ENCODE measurements at regions not wholly inside any gene's neighbourhood (a gene's known extent, or its start where the extent isn't known, plus 50 kb on each side); places are given as distances from the start of the nearest gene placed in this dataset.

DNA sequence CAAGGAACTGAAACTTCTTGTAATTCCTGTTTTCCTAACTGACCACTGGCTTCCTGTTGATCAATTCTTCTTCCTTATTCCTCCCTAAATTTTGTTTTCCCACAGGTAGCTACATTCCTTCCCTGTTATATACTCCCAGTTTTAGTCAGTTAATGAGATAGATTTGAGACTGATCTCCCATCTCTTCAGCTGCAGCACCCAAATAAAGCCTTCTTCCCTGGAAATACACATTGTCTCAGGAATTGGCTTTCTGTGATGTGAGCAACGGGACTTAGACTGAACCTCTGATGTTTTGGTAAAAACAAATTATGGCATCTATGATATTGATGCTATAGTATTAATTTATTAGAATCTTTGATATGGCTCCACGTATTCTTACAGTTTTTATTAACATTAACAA lies 617.3 kb upstream of the ST8SIA4 start:
- Histone ChIP-seq H3K27me3 (replicated peaks) (no peaks in the 10 kb centered on the region), H3K27ac (no peak overlapping the region), H3K4me3 (ENCODE audit: low read depth, low read length) (no peak overlapping the region), H3K36me3 (replicated peaks) (no peaks in the 10 kb centered on the region)
- in situ Hi-C loops (cut with HindIII; ENCODE audit: low pct_ligation_motif_present, low sequenced_read_pairs): no loop called here
- no peak for DNase-seq
- TF ChIP-seq, protein P1, sequence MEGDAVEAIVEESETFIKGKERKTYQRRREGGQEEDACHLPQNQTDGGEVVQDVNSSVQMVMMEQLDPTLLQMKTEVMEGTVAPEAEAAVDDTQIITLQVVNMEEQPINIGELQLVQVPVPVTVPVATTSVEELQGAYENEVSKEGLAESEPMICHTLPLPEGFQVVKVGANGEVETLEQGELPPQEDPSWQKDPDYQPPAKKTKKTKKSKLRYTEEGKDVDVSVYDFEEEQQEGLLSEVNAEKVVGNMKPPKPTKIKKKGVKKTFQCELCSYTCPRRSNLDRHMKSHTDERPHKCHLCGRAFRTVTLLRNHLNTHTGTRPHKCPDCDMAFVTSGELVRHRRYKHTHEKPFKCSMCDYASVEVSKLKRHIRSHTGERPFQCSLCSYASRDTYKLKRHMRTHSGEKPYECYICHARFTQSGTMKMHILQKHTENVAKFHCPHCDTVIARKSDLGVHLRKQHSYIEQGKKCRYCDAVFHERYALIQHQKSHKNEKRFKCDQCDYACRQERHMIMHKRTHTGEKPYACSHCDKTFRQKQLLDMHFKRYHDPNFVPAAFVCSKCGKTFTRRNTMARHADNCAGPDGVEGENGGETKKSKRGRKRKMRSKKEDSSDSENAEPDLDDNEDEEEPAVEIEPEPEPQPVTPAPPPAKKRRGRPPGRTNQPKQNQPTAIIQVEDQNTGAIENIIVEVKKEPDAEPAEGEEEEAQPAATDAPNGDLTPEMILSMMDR (IDR thresholded peaks at IDR 0.05; ENCODE audit: low read depth, low read length, missing control alignments): no peak

DNA sequence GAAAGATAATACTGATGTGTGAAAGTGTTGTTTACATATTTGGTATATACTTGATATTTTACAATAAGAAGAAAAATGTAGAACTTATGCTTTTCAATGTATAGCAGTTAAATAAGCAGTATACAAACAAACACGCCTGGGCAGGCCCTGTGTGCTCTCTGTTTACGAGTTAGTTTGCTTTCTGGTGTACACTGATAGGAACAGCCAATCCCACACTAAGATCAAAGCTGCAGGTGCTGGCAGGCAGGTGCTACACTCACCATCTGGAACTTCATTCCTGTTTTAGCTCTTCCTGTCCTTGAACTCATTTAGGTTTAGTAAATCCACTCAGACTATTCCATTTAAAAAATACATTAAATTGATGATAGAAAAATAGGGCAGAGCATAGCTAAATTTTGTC lies 614.7 kb upstream of the ST8SIA4 start:
- no peak overlapping the region for H3K4me3 ChIP-seq (ENCODE audit: low read depth, low read length)
- in situ Hi-C loops (cut with HindIII; ENCODE audit: low pct_ligation_motif_present, low sequenced_read_pairs): no loop called here
- TF ChIP-seq, protein P1 (IDR thresholded peaks at IDR 0.05; ENCODE audit: low read depth, low read length, missing control alignments): no peak

DNA sequence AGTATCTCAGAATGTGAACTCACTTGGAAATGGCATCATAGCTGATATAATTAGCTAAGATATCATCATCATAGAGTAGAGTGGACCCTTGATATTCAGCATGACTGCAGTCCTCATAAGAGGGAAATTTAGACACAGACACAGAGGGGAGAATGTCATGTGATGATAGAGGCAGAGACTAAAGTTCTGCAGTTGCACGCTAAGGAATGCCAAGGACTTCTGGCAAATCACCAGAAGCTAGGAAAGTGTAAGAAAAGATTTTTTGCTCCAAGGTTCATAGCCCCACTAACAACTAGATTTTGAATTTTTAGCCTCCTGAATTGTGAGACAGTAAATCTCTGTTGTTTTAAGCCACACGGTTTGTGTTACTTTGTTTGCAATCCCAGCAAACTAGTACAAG lies 612.6 kb upstream of the ST8SIA4 start:
- H3K27ac ChIP-seq: no peak overlapping the region
- no peaks in the 10 kb centered on the region for H3K27me3 ChIP-seq (replicated peaks)
- TF ChIP-seq, protein P1 (IDR thresholded peaks at IDR 0.05; ENCODE audit: low read depth, low read length, missing control alignments): no peak
- in situ Hi-C loops (cut with HindIII; ENCODE audit: low pct_ligation_motif_present, low sequenced_read_pairs): no loop called here
- no peaks in the 10 kb centered on the region for H3K36me3 ChIP-seq (replicated peaks)
- H3K4me3 ChIP-seq (ENCODE audit: low read depth, low read length): no peak overlapping the region
- DNase-seq: no peak

More for the DNA sequence above, 614.7 kb upstream of the ST8SIA4 start:
- no peak for DNase-seq
- Histone ChIP-seq H3K27me3 (replicated peaks) (no peaks in the 10 kb centered on the region), H3K36me3 (replicated peaks) (no peaks in the 10 kb centered on the region), H3K27ac (no peak overlapping the region)

DNA sequence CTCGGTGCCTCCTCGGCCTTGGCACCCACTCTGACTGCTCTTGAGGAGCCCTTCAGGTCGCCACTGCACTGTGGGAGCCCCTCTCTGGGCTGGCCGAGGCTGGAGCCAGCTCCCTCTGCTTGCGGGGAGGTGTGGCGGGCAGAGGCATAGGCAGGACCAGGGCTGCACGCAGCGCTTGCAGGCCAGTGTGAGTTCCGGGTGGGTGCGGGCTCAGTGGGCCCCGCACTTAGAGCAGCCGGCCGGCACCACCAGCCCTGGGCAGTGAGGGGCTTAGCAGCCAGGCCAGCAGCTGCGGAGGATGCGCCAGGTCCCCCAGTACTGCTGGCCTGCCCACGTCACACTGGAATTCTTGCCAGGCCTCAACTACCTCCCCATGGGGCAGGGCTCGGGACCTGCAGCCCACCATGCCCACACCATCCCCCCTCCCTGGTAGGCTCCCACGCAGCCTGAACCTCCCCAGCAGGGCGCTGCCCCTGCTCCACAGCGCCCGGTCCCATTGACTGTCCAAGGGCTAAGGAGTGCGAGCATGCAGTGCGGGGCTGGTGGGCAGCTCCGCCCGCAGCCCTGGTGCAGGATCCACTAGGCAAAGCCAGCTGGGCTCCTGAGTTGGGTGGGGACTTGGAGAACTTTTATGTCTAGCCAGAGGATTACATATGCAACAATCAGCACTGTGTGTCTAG lies 602.9 kb upstream of the ST8SIA4 start:
- no peak for DNase-seq
- in situ Hi-C loops (cut with HindIII; ENCODE audit: low pct_ligation_motif_present, low sequenced_read_pairs): no loop called here
- TF ChIP-seq, protein P1 (IDR thresholded peaks at IDR 0.05; ENCODE audit: low read depth, low read length, missing control alignments): no peak

DNA sequence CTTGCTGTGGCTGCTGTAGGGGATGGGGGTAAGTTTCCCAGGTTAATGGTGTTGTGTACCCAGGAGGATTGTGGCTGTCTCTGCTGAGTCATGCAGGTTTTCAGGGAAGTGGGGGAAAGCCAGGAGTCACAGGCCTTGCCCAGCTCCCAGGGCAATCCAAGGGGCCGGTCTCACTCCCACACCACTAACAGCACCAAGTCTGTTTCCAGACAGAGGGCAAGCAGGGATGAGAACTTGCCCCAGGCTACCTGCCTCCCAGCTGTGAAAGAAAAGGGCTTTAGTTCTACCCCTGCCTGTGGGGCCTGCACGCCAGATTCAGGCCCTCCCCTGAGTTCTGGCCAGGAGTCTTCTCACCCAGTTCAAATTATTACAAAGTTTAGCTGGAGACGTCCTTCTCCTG lies 579.8 kb upstream of the ST8SIA4 start:
- no peaks in the 10 kb centered on the region for H3K27me3 ChIP-seq (replicated peaks)
- TF ChIP-seq, protein P1 (IDR thresholded peaks at IDR 0.05; ENCODE audit: low read depth, low read length, missing control alignments): no peak
- no peak overlapping the region for H3K4me3 ChIP-seq (ENCODE audit: low read depth, low read length)
- no peak for DNase-seq
- H3K27ac ChIP-seq: no peak overlapping the region
- H3K36me3 ChIP-seq (replicated peaks): no peaks in the 10 kb centered on the region
- in situ Hi-C loops (cut with HindIII; ENCODE audit: low pct_ligation_motif_present, low sequenced_read_pairs): no loop called here

More for the DNA sequence above, 602.9 kb upstream of the ST8SIA4 start:
- no peak overlapping the region for H3K4me3 ChIP-seq (ENCODE audit: low read depth, low read length)
- no peak overlapping the region for H3K27ac ChIP-seq
- no peaks in the 10 kb centered on the region for H3K36me3 ChIP-seq (replicated peaks)
- H3K27me3 ChIP-seq (replicated peaks): no peaks in the 10 kb centered on the region

DNA sequence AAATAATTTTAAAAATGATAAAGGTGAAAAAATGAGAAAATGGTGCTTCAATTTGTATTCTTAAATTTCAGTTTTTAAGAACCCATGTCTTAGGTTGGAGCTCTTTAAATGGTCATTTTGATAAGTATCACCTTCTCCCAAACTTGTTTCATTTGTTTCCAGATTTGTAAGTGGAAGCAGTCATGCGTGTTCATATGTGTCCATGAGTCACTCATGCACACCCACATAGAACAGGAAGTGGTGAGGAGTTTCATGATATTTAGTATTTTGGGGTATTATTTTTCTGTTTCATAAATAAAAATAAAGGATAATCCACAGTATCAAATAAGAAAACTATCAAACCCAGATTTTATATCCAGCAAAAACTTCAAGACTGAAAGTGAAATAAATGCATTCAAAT lies 570.4 kb upstream of the ST8SIA4 start:
- no peak overlapping the region for H3K27ac ChIP-seq
- no peak overlapping the region for H3K4me3 ChIP-seq (ENCODE audit: low read depth, low read length)
- H3K27me3 ChIP-seq (replicated peaks): no peaks in the 10 kb centered on the region
- no peaks in the 10 kb centered on the region for H3K36me3 ChIP-seq (replicated peaks)
- in situ Hi-C loops (cut with HindIII; ENCODE audit: low pct_ligation_motif_present, low sequenced_read_pairs): no loop called here
- TF ChIP-seq, protein P1 (IDR thresholded peaks at IDR 0.05; ENCODE audit: low read depth, low read length, missing control alignments): no peak
- DNase-seq: no peak
